ENCODE measurements at regions not wholly inside any gene's neighbourhood (a gene's known extent, or its start where the extent isn't known, plus 50 kb on each side); places are given as distances from the start of the nearest gene placed in this dataset.

DNA sequence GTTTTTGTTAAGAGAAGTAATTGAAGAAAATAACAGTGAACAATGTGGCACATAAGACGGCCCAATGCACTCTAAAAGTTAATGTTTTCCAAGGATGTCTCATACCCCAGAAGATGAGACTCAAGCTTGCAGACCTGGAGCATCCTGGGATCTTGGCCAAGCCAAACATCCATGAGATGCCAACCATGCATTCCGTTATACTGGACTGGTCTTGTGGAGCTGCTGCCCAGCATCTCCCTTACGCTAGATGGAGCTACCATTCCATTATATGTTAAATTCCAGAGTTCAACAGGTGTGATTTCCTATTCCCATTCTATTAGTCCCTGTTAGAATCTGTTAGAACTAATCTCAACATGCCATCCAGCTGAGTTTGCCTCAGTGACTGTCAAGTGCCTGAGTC is 181.8 kb downstream of the PDCD6IP start:
- TF ChIP-seq, protein P1, sequence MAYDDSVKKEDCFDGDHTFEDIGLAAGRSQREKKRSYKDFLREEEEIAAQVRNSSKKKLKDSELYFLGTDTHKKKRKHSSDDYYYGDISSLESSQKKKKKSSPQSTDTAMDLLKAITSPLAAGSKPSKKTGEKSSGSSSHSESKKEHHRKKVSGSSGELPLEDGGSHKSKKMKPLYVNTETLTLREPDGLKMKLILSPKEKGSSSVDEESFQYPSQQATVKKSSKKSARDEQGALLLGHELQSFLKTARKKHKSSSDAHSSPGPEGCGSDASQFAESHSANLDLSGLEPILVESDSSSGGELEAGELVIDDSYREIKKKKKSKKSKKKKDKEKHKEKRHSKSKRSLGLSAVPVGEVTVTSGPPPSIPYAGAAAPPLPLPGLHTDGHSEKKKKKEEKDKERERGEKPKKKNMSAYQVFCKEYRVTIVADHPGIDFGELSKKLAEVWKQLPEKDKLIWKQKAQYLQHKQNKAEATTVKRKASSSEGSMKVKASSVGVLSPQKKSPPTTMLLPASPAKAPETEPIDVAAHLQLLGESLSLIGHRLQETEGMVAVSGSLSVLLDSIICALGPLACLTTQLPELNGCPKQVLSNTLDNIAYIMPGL (CRISPR knock-in tag; IDR thresholded peaks at IDR 0.05): no peak
- no peak for TF ChIP-seq ATF1 (CRISPR knock-in tag; IDR thresholded peaks at IDR 0.05)
- TF ChIP-seq SMAD4 (CRISPR knock-in tag; IDR thresholded peaks at IDR 0.05): no peak

All from WTC11 (cell line).